Activated naive CD4-positive, alpha-beta T cell treated with anti-CD3 and anti-CD28 coated beads for 36 hours (primary cell): ENCODE measurements at regions not wholly inside any gene's neighbourhood (a gene's known extent, or its start where the extent isn't known, plus 50 kb on each side); places are given as distances from the start of the nearest gene placed in this dataset.

ENCODE experiments used
- CTCF ChIA-PET: fragments of 350-600 bp; sonication (Branson Sonifier 250); formaldehyde crosslinking; loops from one replicate; lab custom pipeline; 2021; ENCODE audit warnings: antibody characterized with exemption; lab: Charles Lee
- DNase-seq: peaks from one replicate; pipeline ENCODE4 v3.0.0-alpha.2; 2020
- H3K27ac Mint-ChIP-seq: one replicate; pipeline ENCODE4 v1.8.0; 2021; ENCODE audit warnings: mild to moderate bottlenecking, mixed read lengths
- H3K27me3 Mint-ChIP-seq: one replicate; pipeline ENCODE4 v1.8.0; 2021; ENCODE audit warnings: low read depth, mixed read lengths
- H3K36me3 Mint-ChIP-seq: one replicate; pipeline ENCODE4 v1.8.0; 2021; ENCODE audit warnings: low read depth, mixed read lengths
- H3K4me1 Mint-ChIP-seq: one replicate; pipeline ENCODE4 v1.8.0; 2021; ENCODE audit warnings: low read depth, mixed read lengths
- H3K4me3 Mint-ChIP-seq: one replicate; pipeline ENCODE4 v1.8.0; 2021; ENCODE audit warnings: mild to moderate bottlenecking, moderate library complexity, mixed read lengths
- H3K9me3 Mint-ChIP-seq: one replicate; pipeline ENCODE4 v1.8.0; 2021; ENCODE audit warnings: mixed read lengths
- intact Hi-C: fragments of 100-400 bp; cut with micrococcal nuclease; formaldehyde crosslinking; loops from one replicate; pipeline ENCODE4 v1.15.1; 2023

- intact Hi-C loops: no loop called here
- Mint-ChIP-seq H3K27ac (no peak overlapping the region), H3K36me3 (no peaks in the 10 kb centered on the region), H3K4me3 (no peak overlapping the region), H3K27me3 (no peaks in the 10 kb centered on the region), H3K4me1 (no peaks in the 10 kb centered on the region), H3K9me3 (peaks cover 3% of the 10 kb centered on the region)
- CTCF ChIA-PET: no interaction called here
- no peak for DNase-seq
Measured at GRCh38 chr2:76567478-76567877, 856.8 kb upstream of the GCFC2 start.

GRCh38 chr2:76564734-76565133, 854.0 kb upstream of the GCFC2 start:
- peaks cover 3% of the 10 kb centered on the region for H3K9me3 Mint-ChIP-seq
- no peak overlapping the region for H3K4me3 Mint-ChIP-seq
- H3K27me3 Mint-ChIP-seq: no peaks in the 10 kb centered on the region
- no peaks in the 10 kb centered on the region for H3K36me3 Mint-ChIP-seq
- CTCF ChIA-PET: no interaction called here
- intact Hi-C loops: no loop called here
- no peak overlapping the region for H3K27ac Mint-ChIP-seq
- DNase-seq: no peak
- H3K4me1 Mint-ChIP-seq: no peaks in the 10 kb centered on the region

GRCh38 chr2:76563730-76564129, 853.0 kb upstream of the GCFC2 start:
- CTCF ChIA-PET: no interaction called here
- H3K4me1 Mint-ChIP-seq: no peaks in the 10 kb centered on the region
- H3K36me3 Mint-ChIP-seq: no peaks in the 10 kb centered on the region
- no peaks in the 10 kb centered on the region for H3K27me3 Mint-ChIP-seq
- H3K27ac Mint-ChIP-seq: no peak overlapping the region
- peaks cover 3% of the 10 kb centered on the region for H3K9me3 Mint-ChIP-seq
- no peak for DNase-seq
- intact Hi-C loops: no loop called here
- H3K4me3 Mint-ChIP-seq: no peak overlapping the region

GRCh38 chr2:76558157-76558556, 847.4 kb upstream of the GCFC2 start:
- Mint-ChIP-seq H3K36me3 (no peaks in the 10 kb centered on the region), H3K27ac (no peak overlapping the region), H3K9me3 (no peaks in the 10 kb centered on the region), H3K4me3 (no peak overlapping the region), H3K4me1 (no peaks in the 10 kb centered on the region), H3K27me3 (no peaks in the 10 kb centered on the region)
- no peak for DNase-seq
- CTCF ChIA-PET: no interaction called here
- intact Hi-C loops: no loop called here

- no peaks in the 10 kb centered on the region for H3K27me3 Mint-ChIP-seq
Measured at GRCh38 chr2:76556018-76556417, 845.3 kb upstream of the GCFC2 start.

GRCh38 chr2:76546207-76546606, 835.5 kb upstream of the GCFC2 start:
- no peaks in the 10 kb centered on the region for H3K27me3 Mint-ChIP-seq

More at GRCh38 chr2:76556018-76556417, 845.3 kb upstream of the GCFC2 start:
- no peak for DNase-seq
- Mint-ChIP-seq H3K4me3 (no peak overlapping the region), H3K36me3 (no peaks in the 10 kb centered on the region), H3K27ac (no peak overlapping the region), H3K9me3 (no peaks in the 10 kb centered on the region), H3K4me1 (no peaks in the 10 kb centered on the region)
- intact Hi-C loops: no loop called here
- CTCF ChIA-PET: no interaction called here

GRCh38 chr2:76544901-76545300, 834.2 kb upstream of the GCFC2 start:
- intact Hi-C loops: no loop called here
- no peak overlapping the region for H3K27ac Mint-ChIP-seq
- H3K4me3 Mint-ChIP-seq: no peak overlapping the region

More at GRCh38 chr2:76546207-76546606, 835.5 kb upstream of the GCFC2 start:
- CTCF ChIA-PET: no interaction called here
- intact Hi-C loops: no loop called here
- Mint-ChIP-seq H3K4me1 (no peaks in the 10 kb centered on the region), H3K9me3 (peaks cover 7% of the 10 kb centered on the region), H3K27ac (no peak overlapping the region), H3K4me3 (no peak overlapping the region), H3K36me3 (no peaks in the 10 kb centered on the region)
- DNase-seq: no peak

GRCh38 chr2:76517574-76517909, 806.8 kb upstream of the GCFC2 start:
- Mint-ChIP-seq H3K27ac (no peak overlapping the region), H3K27me3 (no peaks in the 10 kb centered on the region), H3K36me3 (no peaks in the 10 kb centered on the region), H3K4me1 (no peaks in the 10 kb centered on the region), H3K9me3 (peaks cover 9% of the 10 kb centered on the region), H3K4me3 (no peak overlapping the region)
- CTCF ChIA-PET: no interaction called here
- intact Hi-C loops: no loop called here
- DNase-seq: no peak

More at GRCh38 chr2:76544901-76545300, 834.2 kb upstream of the GCFC2 start:
- Mint-ChIP-seq H3K36me3 (no peaks in the 10 kb centered on the region), H3K9me3 (peaks cover 5% of the 10 kb centered on the region), H3K4me1 (no peaks in the 10 kb centered on the region), H3K27me3 (no peaks in the 10 kb centered on the region)
- CTCF ChIA-PET: interaction anchor here (1.3 kb wide), 1 partner anchor 15 kb away, joined by 3 read pairs; no protein-coding TSS in a partner anchor
- no peak for DNase-seq

- CTCF ChIA-PET: no interaction called here
- Mint-ChIP-seq H3K4me3 (no peak overlapping the region), H3K27ac (no peak overlapping the region), H3K27me3 (no peaks in the 10 kb centered on the region), H3K36me3 (no peaks in the 10 kb centered on the region), H3K9me3 (peaks cover 9% of the 10 kb centered on the region), H3K4me1 (no peaks in the 10 kb centered on the region)
- DNase-seq: no peak
- intact Hi-C loops: no loop called here
Measured at GRCh38 chr2:76516861-76517573, 806.3 kb upstream of the GCFC2 start.

GRCh38 chr2:76512201-76512820, 801.6 kb upstream of the GCFC2 start:
- H3K36me3 Mint-ChIP-seq: no peaks in the 10 kb centered on the region
- H3K4me1 Mint-ChIP-seq: no peaks in the 10 kb centered on the region
- intact Hi-C loops: no loop called here
- CTCF ChIA-PET: no interaction called here
- H3K9me3 Mint-ChIP-seq: peaks cover 6% of the 10 kb centered on the region
- no peaks in the 10 kb centered on the region for H3K27me3 Mint-ChIP-seq
- H3K4me3 Mint-ChIP-seq: no peak overlapping the region
- no peak overlapping the region for H3K27ac Mint-ChIP-seq
- no peak for DNase-seq

GRCh38 chr2:76506538-76506937, 795.8 kb upstream of the GCFC2 start:
- H3K36me3 Mint-ChIP-seq: no peaks in the 10 kb centered on the region
- intact Hi-C loops: no loop called here
- H3K27ac Mint-ChIP-seq: no peak overlapping the region
- DNase-seq: no peak
- H3K4me3 Mint-ChIP-seq: no peak overlapping the region
- H3K9me3 Mint-ChIP-seq: peaks cover 2% of the 10 kb centered on the region
- CTCF ChIA-PET: interaction anchor here (0.7 kb wide), 1 partner anchor 344 kb away, joined by 3 read pairs; no protein-coding TSS in a partner anchor
- H3K4me1 Mint-ChIP-seq: no peaks in the 10 kb centered on the region
- no peaks in the 10 kb centered on the region for H3K27me3 Mint-ChIP-seq

- no peaks in the 10 kb centered on the region for H3K27me3 Mint-ChIP-seq
- intact Hi-C loops: no loop called here
- peaks cover 4% of the 10 kb centered on the region for H3K9me3 Mint-ChIP-seq
- H3K4me1 Mint-ChIP-seq: no peaks in the 10 kb centered on the region
- H3K27ac Mint-ChIP-seq: no peak overlapping the region
- DNase-seq: no peak
- CTCF ChIA-PET: no interaction called here
- H3K36me3 Mint-ChIP-seq: no peaks in the 10 kb centered on the region
- H3K4me3 Mint-ChIP-seq: no peak overlapping the region
Measured at GRCh38 chr2:76501641-76502040, 790.9 kb upstream of the GCFC2 start.

GRCh38 chr2:76498360-76498759, 787.6 kb upstream of the GCFC2 start:
- intact Hi-C loops: no loop called here
- Mint-ChIP-seq H3K9me3 (peaks cover 6% of the 10 kb centered on the region), H3K27me3 (no peaks in the 10 kb centered on the region), H3K27ac (no peak overlapping the region), H3K4me1 (no peaks in the 10 kb centered on the region), H3K4me3 (no peak overlapping the region), H3K36me3 (no peaks in the 10 kb centered on the region)
- CTCF ChIA-PET: no interaction called here
- DNase-seq: no peak
